OCI-LY7 (cell line): ENCODE measurements at regions not wholly inside any gene's neighbourhood (a gene's known extent, or its start where the extent isn't known, plus 50 kb on each side); places are given as distances from the start of the nearest gene placed in this dataset.

Source experiments
- BruUV-seq: library from RNA; stranded (reverse); fragments of 400-500 nt; replicated peaks from 2 replicates; lab custom pipeline; 2021; lab: Mats Ljungman, UMichigan
- CTCF ChIA-PET: fragments of 300-600 bp; sonication (Branson Sonifier 250); formaldehyde crosslinking; loops from one replicate; lab custom pipeline; 2022; ENCODE audit warnings: antibody characterized with exemption; ENCODE audit not compliant: unreplicated experiment; lab: Charles Lee
- POLR2A ChIA-PET: fragments of 300-600 bp; sonication (Branson Sonifier 250); formaldehyde crosslinking; loops from one replicate; lab custom pipeline; 2022; ENCODE audit warnings: antibody characterized with exemption; lab: Charles Lee
- DNase-seq: peaks from one replicate; pipeline ENCODE4 v3.0.0-alpha.2; 2015; ENCODE audit warnings: low spot score
- H2AFZ ChIP-seq: fragments of 200-600 bp; sonication (generic), shearing (Covaris generic); 2 replicates; pipeline ENCODE4 v1.6.1; 2014; ENCODE audit warnings: mild to moderate bottlenecking, antibody characterized with exemption, low read length, moderate library complexity
- H3K27ac ChIP-seq: fragments of 200-600 bp; sonication (generic); 2 replicates; pipeline ENCODE4 v1.5.1; 2014; ENCODE audit warnings: mixed run types, low read depth, mild to moderate bottlenecking, moderate library complexity, low read length, inconsistent platforms; ENCODE audit not compliant: poor library complexity, severe bottlenecking
- H3K36me3 ChIP-seq: fragments of 200-600 bp; sonication (generic); 2 replicates; pipeline ENCODE4 v1.6.1; 2014; ENCODE audit warnings: mild to moderate bottlenecking, antibody characterized with exemption, low read length, moderate library complexity, mixed read lengths; ENCODE audit not compliant: insufficient read depth
- H3K4me1 ChIP-seq: fragments of 200-600 bp; sonication (generic); 2 replicates; pipeline ENCODE4 v1.5.1; 2014; ENCODE audit warnings: mild to moderate bottlenecking, low read length; ENCODE audit not compliant: insufficient read depth, poor library complexity, severe bottlenecking
- H3K4me2 ChIP-seq: fragments of 200-600 bp; sonication (generic); 2 replicates; pipeline ENCODE4 v1.6.1; 2014; ENCODE audit warnings: mild to moderate bottlenecking, low read length
- H3K4me3 ChIP-seq: fragments of 200-600 bp; sonication (generic); 2 replicates; pipeline ENCODE4 v1.5.1; 2014; ENCODE audit warnings: mild to moderate bottlenecking, low read depth, low read length; ENCODE audit not compliant: poor library complexity, severe bottlenecking
- H3K79me2 ChIP-seq: fragments of 200-600 bp; sonication (generic); 2 replicates; pipeline ENCODE4 v1.6.1; 2016; ENCODE audit warnings: low read depth, mild to moderate bottlenecking, low read length, moderate library complexity, mixed read lengths; ENCODE audit not compliant: insufficient read depth
- H3K9me2 ChIP-seq: fragments of 200-600 bp; sonication (generic); 2 replicates; pipeline ENCODE4 v1.6.1; 2016; ENCODE audit warnings: mild to moderate bottlenecking, low read length, mixed read lengths; ENCODE audit not compliant: insufficient read depth
- H3K9me3 ChIP-seq: fragments of 200-600 bp; sonication (generic); 2 replicates; pipeline ENCODE4 v1.6.1; 2014; ENCODE audit warnings: mild to moderate bottlenecking, mixed run types, low read length, mixed read lengths
- H4K20me1 ChIP-seq: fragments of 200-600 bp; sonication (generic); 2 replicates; pipeline ENCODE4 v1.6.1; 2014; ENCODE audit warnings: mild to moderate bottlenecking, antibody characterized with exemption, low read length, moderate library complexity, mixed read lengths; ENCODE audit not compliant: insufficient read depth
- CTCF ChIP-seq: fragments of 200-600 bp; sonication (generic); conservative IDR thresholded peaks from 2 replicates; pipeline ENCODE4 v1.5.1; 2014; ENCODE audit warnings: mild to moderate bottlenecking, antibody characterized with exemption, low read length, moderate library complexity, mixed read lengths
- EZH2phosphoT487 ChIP-seq: fragments of 200-600 bp; sonication (generic); IDR thresholded peaks from 2 replicates; pipeline ENCODE4 v1.6.1; 2018; ENCODE audit warnings: low read depth, borderline replicate concordance, mild to moderate bottlenecking, mixed run types, antibody characterized with exemption, low read length, moderate library complexity, mixed read lengths
- intact Hi-C: fragments of 100-400 bp; cut with micrococcal nuclease; formaldehyde crosslinking; loops from one replicate; pipeline ENCODE4 v1.10.0; 2022; ENCODE audit not compliant: unreplicated experiment

GRCh38 chr2:228866044-228866443 is 405.0 kb downstream of the PID1 start:
- POLR2A ChIA-PET, result no interaction called here
- no peaks in the 10 kb centered on the region for H3K36me3 ChIP-seq
- no peak overlapping the region for H2AFZ ChIP-seq
- H3K79me2 ChIP-seq, result no peaks in the 10 kb centered on the region
- no TSS peak for BruUV-seq
- H3K9me2 ChIP-seq, result no peaks in the 10 kb centered on the region
- no peak overlapping the region for H3K27ac ChIP-seq
- TF ChIP-seq CTCF (no peak), EZH2phosphoT487 (no peak)
- CTCF ChIA-PET, result no interaction called here
- no peaks in the 10 kb centered on the region for H4K20me1 ChIP-seq
- H3K4me3 ChIP-seq, result no peak overlapping the region
- intact Hi-C loops, result no loop called here
- no peak for DNase-seq
- H3K4me2 ChIP-seq, result no peak overlapping the region
- H3K4me1 ChIP-seq, result no peaks in the 10 kb centered on the region
- no peaks in the 10 kb centered on the region for H3K9me3 ChIP-seq

GRCh38 chr2:228864131-228864530 is 407.0 kb downstream of the PID1 start:
- POLR2A ChIA-PET, result no interaction called here
- DNase-seq, result no peak
- CTCF ChIA-PET, result no interaction called here
- no peaks in the 10 kb centered on the region for H3K79me2 ChIP-seq
- no peak overlapping the region for H3K4me2 ChIP-seq
- no peaks in the 10 kb centered on the region for H3K36me3 ChIP-seq
- H2AFZ ChIP-seq, result no peak overlapping the region
- no peaks in the 10 kb centered on the region for H3K9me3 ChIP-seq
- no TSS peak for BruUV-seq
- no peak overlapping the region for H3K27ac ChIP-seq
- H4K20me1 ChIP-seq, result no peaks in the 10 kb centered on the region
- H3K4me1 ChIP-seq, result no peaks in the 10 kb centered on the region
- H3K9me2 ChIP-seq, result no peaks in the 10 kb centered on the region
- intact Hi-C loops, result no loop called here
- no peak for TF ChIP-seq EZH2phosphoT487
- TF ChIP-seq CTCF, result no peak
- H3K4me3 ChIP-seq, result no peak overlapping the region

GRCh38 chr2:228860601-228861285 is 410.3 kb downstream of the PID1 start:
- POLR2A ChIA-PET, result no interaction called here
- BruUV-seq, result no TSS peak
- intact Hi-C loops, result no loop called here

More at GRCh38 chr2:228860601-228861285, 410.3 kb downstream of the PID1 start:
- H3K9me2 ChIP-seq, result no peaks in the 10 kb centered on the region
- no peak for DNase-seq
- CTCF ChIA-PET, result no interaction called here
- no peak overlapping the region for H3K4me2 ChIP-seq
- H3K36me3 ChIP-seq, result no peaks in the 10 kb centered on the region
- no peaks in the 10 kb centered on the region for H4K20me1 ChIP-seq
- H3K4me3 ChIP-seq, result no peak overlapping the region
- no peak overlapping the region for H3K27ac ChIP-seq
- TF ChIP-seq EZH2phosphoT487 (no peak), CTCF (no peak)
- no peaks in the 10 kb centered on the region for H3K4me1 ChIP-seq
- H3K9me3 ChIP-seq, result no peaks in the 10 kb centered on the region
- H3K79me2 ChIP-seq, result no peaks in the 10 kb centered on the region
- no peak overlapping the region for H2AFZ ChIP-seq
